ENCODE measurements at regions not wholly inside any gene's neighbourhood (a gene's known extent, or its start where the extent isn't known, plus 50 kb on each side); places are given as distances from the start of the nearest gene placed in this dataset.
"Not testable (repeated sequence)": the region's sequence is repeated elsewhere in the genome, so short reads cannot be mapped to it uniquely, and the experiment has no call there.

DNA sequence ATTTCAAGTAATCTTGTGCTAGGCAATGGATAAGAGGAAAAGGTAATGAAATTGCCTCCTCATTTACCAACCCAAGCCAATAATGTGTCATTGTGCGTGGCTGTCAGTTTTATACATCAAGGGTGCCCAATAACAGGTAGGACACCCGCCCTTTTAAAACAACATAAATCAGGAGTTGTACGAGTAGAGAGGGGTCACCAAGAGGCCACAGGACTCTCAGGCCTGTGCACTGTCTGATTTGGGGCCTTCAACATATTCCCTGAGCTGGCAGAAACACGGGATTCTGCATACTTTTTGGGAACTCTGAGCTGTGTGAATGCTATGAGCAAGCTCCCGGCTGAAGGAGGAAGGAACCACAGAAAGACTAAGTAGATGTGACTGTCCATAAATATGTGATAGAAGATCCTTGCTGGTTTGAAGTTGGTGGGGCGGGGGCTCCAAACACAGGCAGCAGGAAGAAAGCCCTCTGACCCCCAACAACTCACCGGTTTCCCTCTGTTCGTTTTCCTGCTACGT is 82.7 kb upstream of the MAML3 start:
- Histone ChIP-seq H3K27me3 (ENCODE audit: control insufficient read depth, insufficient read depth, low read length, poor library complexity, severe bottlenecking) (no peaks in the 10 kb centered on the region), H3K4me1 (ENCODE audit: control insufficient read depth, insufficient read depth, low read length) (peaks cover 47% of the 10 kb centered on the region), H3K9me3 (ENCODE audit: control insufficient read depth, low read length) (no peaks in the 10 kb centered on the region), H3K4me3 (ENCODE audit: insufficient read depth, low read depth, low read length) (no peak overlapping the region), H3K27ac (ENCODE audit: insufficient read depth, low read depth, low read length, poor library complexity, severe bottlenecking) (peak overlapping the region; percentile 96), H3K36me3 (ENCODE audit: control insufficient read depth, insufficient read depth, low read length) (no peaks in the 10 kb centered on the region)
- 80 to 82% methylated on average over 9 of the region's 9 CpGs for WGBS, 2 experiments

DNA sequence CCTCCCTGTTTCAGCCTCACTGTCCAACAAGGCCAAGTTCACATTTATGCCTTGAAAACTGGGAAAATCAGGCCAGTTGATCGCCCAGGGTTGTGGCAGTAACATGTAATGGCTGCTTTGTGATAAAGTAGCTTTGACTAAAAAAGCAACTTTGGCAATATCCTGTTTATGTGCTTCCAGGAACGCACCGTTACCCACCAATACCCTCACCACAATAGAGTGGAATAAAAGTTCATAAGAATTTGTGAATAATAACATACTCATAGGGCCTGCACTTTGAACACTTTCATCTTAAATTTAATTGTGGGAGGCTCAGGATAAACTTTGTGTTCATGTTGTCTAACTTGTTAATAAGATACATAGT is 80.7 kb upstream of the MAML3 start:
- H3K4me3 ChIP-seq (ENCODE audit: insufficient read depth, low read depth, low read length) = no peak overlapping the region
- H3K27ac ChIP-seq (ENCODE audit: insufficient read depth, low read depth, low read length, poor library complexity, severe bottlenecking) = no peak overlapping the region
- peaks cover 38% of the 10 kb centered on the region for H3K4me1 ChIP-seq (ENCODE audit: control insufficient read depth, insufficient read depth, low read length)
- no peaks in the 10 kb centered on the region for H3K9me3 ChIP-seq (ENCODE audit: control insufficient read depth, low read length)
- H3K36me3 ChIP-seq (ENCODE audit: control insufficient read depth, insufficient read depth, low read length) = no peaks in the 10 kb centered on the region
- H3K27me3 ChIP-seq (ENCODE audit: control insufficient read depth, insufficient read depth, low read length, poor library complexity, severe bottlenecking) = no peaks in the 10 kb centered on the region
- WGBS, 2 experiments = 92 to 93% methylated on average over 1 of the region's 3 CpGs

DNA sequence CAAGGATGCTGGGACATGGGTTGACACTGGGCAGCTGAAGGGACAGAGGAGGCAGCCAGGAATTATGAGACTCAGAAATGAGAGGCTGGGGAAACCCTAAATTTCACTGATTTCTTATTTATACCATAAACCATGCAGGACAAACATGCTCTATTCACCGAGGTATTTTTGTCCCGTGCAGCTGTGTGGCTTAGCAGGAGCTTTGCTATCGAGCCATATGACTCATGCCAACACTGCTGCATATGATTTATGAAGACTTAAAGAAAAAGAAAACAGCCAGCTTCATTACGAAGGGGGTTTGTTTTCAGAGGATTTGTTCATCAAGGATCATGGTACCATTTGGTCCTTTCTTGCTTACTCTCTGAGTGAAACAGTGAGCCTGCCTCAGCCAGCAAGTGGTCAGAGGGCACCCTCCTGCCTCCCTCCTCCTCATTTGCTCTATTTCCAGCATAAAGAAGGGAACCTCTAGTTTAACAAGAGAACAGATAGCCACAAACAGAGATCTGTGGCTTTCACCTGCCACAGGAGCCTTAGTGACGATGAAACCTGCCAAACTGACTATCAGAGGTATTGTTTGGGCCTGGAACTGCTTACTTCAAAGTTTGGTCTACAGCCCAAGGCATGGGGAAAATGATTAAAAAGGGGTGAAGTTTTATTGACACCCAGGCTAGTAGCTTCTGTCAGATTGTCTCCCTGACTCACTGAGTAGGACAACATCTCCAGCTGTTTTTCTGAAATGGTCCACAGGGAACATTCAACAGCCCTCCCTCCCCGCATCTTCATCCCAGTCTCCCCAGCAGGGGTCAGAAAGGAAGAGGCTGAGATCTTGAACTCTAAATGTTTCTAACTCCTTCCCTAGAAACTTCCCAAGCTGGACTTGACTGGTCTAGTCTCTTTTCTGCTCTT is 80.1 kb upstream of the MAML3 start:
- Histone ChIP-seq H3K27me3 (ENCODE audit: control insufficient read depth, insufficient read depth, low read length, poor library complexity, severe bottlenecking) (no peaks in the 10 kb centered on the region), H3K27ac (ENCODE audit: insufficient read depth, low read depth, low read length, poor library complexity, severe bottlenecking) (no peak overlapping the region), H3K4me3 (ENCODE audit: insufficient read depth, low read depth, low read length) (no peak overlapping the region), H3K9me3 (ENCODE audit: control insufficient read depth, low read length) (no peaks in the 10 kb centered on the region), H3K4me1 (ENCODE audit: control insufficient read depth, insufficient read depth, low read length) (peaks cover 32% of the 10 kb centered on the region), H3K36me3 (ENCODE audit: control insufficient read depth, insufficient read depth, low read length) (no peaks in the 10 kb centered on the region)
- 90 to 91% methylated on average over 6 of the region's 6 CpGs for WGBS, 2 experiments

DNA sequence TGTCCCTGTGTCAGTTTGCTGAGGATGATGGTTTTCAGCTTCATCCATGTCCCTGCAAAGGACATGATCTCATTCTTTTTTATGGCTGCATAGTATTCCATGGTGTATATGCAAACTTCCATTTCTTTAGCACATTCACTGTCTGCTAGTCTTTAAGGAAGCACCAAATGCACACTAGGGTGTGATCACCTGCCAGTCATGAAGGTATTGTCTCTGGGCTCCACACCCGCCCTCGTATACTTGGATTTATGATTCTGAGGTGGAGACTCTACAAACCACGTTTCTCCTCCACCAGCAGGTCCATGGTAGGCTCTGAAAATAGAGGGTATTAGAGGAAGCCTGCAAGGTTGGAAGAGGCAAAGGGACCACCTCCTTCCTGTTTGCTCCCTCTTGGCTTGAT is 75.9 kb upstream of the MAML3 start:
- no peaks in the 10 kb centered on the region for H3K27me3 ChIP-seq (ENCODE audit: control insufficient read depth, insufficient read depth, low read length, poor library complexity, severe bottlenecking)
- H3K4me1 ChIP-seq (ENCODE audit: control insufficient read depth, insufficient read depth, low read length) = no peaks in the 10 kb centered on the region
- H3K4me3 ChIP-seq (ENCODE audit: insufficient read depth, low read depth, low read length) = no peak overlapping the region
- H3K36me3 ChIP-seq (ENCODE audit: control insufficient read depth, insufficient read depth, low read length) = no peaks in the 10 kb centered on the region
- H3K9me3 ChIP-seq (ENCODE audit: control insufficient read depth, low read length) = no peaks in the 10 kb centered on the region
- WGBS, 2 experiments = 97 to 98% methylated on average over 3 of the region's 3 CpGs
- no peak overlapping the region for H3K27ac ChIP-seq (ENCODE audit: insufficient read depth, low read depth, low read length, poor library complexity, severe bottlenecking)

DNA sequence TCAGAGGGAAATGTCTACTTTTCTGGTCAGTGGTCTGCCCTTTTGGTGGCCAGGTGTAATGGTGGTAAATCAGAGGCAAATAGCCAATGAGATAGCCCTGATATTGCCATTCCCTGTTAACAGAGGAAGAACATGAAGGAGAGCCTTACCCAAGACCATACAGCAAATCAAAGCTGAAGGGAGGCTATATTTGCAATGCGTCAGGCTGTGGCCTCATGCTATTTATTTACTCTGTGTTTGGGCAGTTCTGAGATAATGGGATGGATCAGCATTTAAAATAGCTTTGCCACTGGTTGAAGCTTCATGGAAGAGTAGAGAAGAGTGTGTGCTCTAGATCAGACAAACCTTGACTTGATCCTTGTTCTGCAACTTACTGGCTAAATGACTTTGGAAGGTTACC is 73.3 kb upstream of the MAML3 start:
- H3K27me3 ChIP-seq (ENCODE audit: control insufficient read depth, insufficient read depth, low read length, poor library complexity, severe bottlenecking) = no peaks in the 10 kb centered on the region
- no peaks in the 10 kb centered on the region for H3K4me1 ChIP-seq (ENCODE audit: control insufficient read depth, insufficient read depth, low read length)
- no peaks in the 10 kb centered on the region for H3K9me3 ChIP-seq (ENCODE audit: control insufficient read depth, low read length)
- H3K36me3 ChIP-seq (ENCODE audit: control insufficient read depth, insufficient read depth, low read length) = no peaks in the 10 kb centered on the region
- H3K27ac ChIP-seq (ENCODE audit: insufficient read depth, low read depth, low read length, poor library complexity, severe bottlenecking) = no peak overlapping the region
- 79 to 95% methylated on average over 1 of the region's 1 CpG for WGBS, 2 experiments
- H3K4me3 ChIP-seq (ENCODE audit: insufficient read depth, low read depth, low read length) = no peak overlapping the region

DNA sequence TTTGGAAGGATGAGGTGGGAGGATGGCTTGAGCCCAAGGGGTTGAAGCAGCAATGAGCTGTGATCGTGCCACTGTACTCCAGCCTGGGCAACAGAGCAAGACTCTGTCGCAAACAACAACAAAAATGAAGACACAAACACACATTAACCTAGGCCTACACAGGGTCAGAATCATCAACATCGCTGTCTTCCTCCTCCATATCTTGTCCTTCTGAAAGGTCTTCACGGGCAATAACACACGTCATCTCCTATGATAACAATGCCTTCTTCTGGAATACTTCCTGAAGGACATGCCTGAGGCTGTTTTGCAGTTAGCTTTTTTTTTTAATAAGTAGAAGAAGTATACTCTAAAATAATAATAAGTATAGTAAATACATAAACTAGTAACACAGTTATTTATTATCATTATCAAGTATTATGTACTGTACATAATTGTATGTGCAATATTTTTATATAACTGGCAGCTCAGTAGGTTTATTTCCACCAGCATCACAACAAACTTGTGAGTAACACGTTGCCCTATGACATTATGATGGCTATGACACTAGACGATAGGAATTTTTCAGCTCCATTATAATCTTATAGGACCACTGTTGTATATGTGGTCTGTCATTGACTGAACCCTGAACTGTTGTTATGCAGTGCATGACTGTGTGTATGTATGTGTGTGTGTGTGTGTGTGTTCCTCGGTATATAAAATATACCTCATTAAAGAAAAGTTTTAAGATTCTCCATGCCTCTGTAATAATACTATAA is 69.2 kb upstream of the MAML3 start:
- Histone ChIP-seq H3K4me3 (ENCODE audit: insufficient read depth, low read depth, low read length) (no peak overlapping the region), H3K27ac (ENCODE audit: insufficient read depth, low read depth, low read length, poor library complexity, severe bottlenecking) (no peak overlapping the region), H3K27me3 (ENCODE audit: control insufficient read depth, insufficient read depth, low read length, poor library complexity, severe bottlenecking) (no peaks in the 10 kb centered on the region), H3K9me3 (ENCODE audit: control insufficient read depth, low read length) (no peaks in the 10 kb centered on the region), H3K36me3 (ENCODE audit: control insufficient read depth, insufficient read depth, low read length) (no peaks in the 10 kb centered on the region), H3K4me1 (ENCODE audit: control insufficient read depth, insufficient read depth, low read length) (peaks cover 14% of the 10 kb centered on the region)
- 94% methylated on average over 7 of the region's 8 CpGs for WGBS, 2 experiments

DNA sequence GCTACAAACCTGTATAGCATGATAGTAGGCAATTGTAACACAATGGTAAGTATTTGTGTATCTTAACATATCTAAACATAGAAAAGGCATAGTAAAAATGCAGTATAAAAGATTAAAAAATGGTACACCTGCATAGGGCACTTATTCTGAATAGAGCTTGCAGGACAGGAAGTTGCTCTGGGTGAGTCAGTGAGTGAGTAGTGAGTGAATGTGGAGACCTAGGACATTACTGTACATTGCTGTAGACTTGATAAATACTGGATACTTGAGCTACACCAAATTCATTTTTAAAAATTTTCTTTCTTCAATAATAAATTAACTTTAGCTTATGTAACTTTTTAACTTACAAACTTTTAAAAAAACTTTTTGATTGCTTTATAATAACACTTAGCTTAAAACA is 68.2 kb upstream of the MAML3 start:
- Histone ChIP-seq H3K4me3 (ENCODE audit: insufficient read depth, low read depth, low read length) (no peak overlapping the region), H3K36me3 (ENCODE audit: control insufficient read depth, insufficient read depth, low read length) (no peaks in the 10 kb centered on the region), H3K27me3 (ENCODE audit: control insufficient read depth, insufficient read depth, low read length, poor library complexity, severe bottlenecking) (no peaks in the 10 kb centered on the region), H3K9me3 (ENCODE audit: control insufficient read depth, low read length) (no peaks in the 10 kb centered on the region), H3K27ac (ENCODE audit: insufficient read depth, low read depth, low read length, poor library complexity, severe bottlenecking) (no peak overlapping the region), H3K4me1 (ENCODE audit: control insufficient read depth, insufficient read depth, low read length) (peaks cover 14% of the 10 kb centered on the region)

DNA sequence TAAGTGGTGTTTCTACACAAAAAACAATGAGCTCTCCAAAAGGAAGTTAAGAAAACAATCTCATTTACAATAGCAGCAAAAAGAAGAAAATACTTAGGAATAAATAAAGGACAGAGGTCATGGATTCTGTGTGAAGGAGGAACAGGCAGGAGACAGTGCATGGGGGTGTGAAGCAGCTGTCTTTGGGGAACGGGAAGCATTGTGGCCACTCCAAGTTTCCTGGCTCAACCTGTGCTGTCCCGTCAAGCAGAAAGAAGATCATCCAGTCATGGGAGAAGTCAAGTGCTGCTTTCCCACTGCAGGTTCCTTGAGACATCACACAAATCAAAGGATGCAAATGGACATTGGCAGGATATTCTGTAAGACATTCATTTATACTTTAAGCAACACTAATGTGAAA is 66.1 kb upstream of the MAML3 start:
- H3K36me3 ChIP-seq (ENCODE audit: control insufficient read depth, insufficient read depth, low read length) = no peaks in the 10 kb centered on the region
- 78 to 85% methylated on average over 2 of the region's 2 CpGs for WGBS, 2 experiments
- H3K4me3 ChIP-seq (ENCODE audit: insufficient read depth, low read depth, low read length) = no peak overlapping the region
- H3K27ac ChIP-seq (ENCODE audit: insufficient read depth, low read depth, low read length, poor library complexity, severe bottlenecking) = no peak overlapping the region
- peaks cover 14% of the 10 kb centered on the region for H3K4me1 ChIP-seq (ENCODE audit: control insufficient read depth, insufficient read depth, low read length)
- no peaks in the 10 kb centered on the region for H3K27me3 ChIP-seq (ENCODE audit: control insufficient read depth, insufficient read depth, low read length, poor library complexity, severe bottlenecking)
- no peaks in the 10 kb centered on the region for H3K9me3 ChIP-seq (ENCODE audit: control insufficient read depth, low read length)

DNA sequence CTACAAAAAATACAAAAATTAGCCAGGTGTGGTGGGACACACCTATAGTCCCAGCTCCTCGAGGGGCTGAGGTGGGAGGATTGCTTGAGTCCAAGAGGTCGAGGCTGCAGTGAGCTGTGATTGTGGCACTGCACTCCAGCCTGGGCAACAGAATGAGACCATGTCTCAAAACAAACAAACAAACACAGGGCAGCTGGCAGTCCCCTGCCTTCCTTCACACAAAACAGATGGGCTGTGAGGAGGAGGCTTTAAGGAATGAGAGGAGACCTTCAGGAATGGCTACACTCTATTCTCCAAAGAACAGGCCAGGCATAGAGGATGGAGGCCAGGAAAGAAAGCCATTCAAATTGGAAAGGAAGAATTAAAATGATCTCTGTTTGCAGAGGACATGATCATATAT is 65.6 kb upstream of the MAML3 start:
- Histone ChIP-seq H3K36me3 (ENCODE audit: control insufficient read depth, insufficient read depth, low read length) (no peaks in the 10 kb centered on the region), H3K27ac (ENCODE audit: insufficient read depth, low read depth, low read length, poor library complexity, severe bottlenecking) (no peak overlapping the region), H3K27me3 (ENCODE audit: control insufficient read depth, insufficient read depth, low read length, poor library complexity, severe bottlenecking) (no peaks in the 10 kb centered on the region), H3K4me3 (ENCODE audit: insufficient read depth, low read depth, low read length) (no peak overlapping the region), H3K9me3 (ENCODE audit: control insufficient read depth, low read length) (no peaks in the 10 kb centered on the region), H3K4me1 (ENCODE audit: control insufficient read depth, insufficient read depth, low read length) (peaks cover 14% of the 10 kb centered on the region)
- WGBS, 2 experiments = 58 to 65% methylated on average over 2 of the region's 2 CpGs

DNA sequence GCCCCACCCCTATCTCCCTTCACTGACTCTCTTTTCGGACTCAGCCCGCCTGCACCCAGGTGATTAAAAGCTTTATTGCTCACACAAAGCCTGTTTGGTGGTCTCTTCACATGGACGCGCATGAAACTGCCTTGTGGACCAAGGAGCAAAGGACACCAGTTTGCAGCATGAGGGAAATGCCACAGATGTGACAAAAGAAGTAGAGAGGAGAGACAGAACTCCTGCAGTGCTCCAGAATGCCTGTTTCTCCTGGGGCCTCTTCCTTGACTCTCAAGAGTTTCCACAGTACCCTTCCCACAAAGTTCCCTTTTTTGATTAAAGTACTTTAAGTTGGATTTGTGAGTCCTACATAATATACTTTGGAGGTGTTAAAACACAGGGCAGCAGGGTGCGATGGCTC is 65.1 kb upstream of the MAML3 start:
- peaks cover 14% of the 10 kb centered on the region for H3K4me1 ChIP-seq (ENCODE audit: control insufficient read depth, insufficient read depth, low read length)
- not testable (repeated sequence) for H3K9me3 ChIP-seq (ENCODE audit: control insufficient read depth, low read length); H3K36me3 ChIP-seq (ENCODE audit: control insufficient read depth, insufficient read depth, low read length); H3K27ac ChIP-seq (ENCODE audit: insufficient read depth, low read depth, low read length, poor library complexity, severe bottlenecking); H3K4me3 ChIP-seq (ENCODE audit: insufficient read depth, low read depth, low read length); H3K27me3 ChIP-seq (ENCODE audit: control insufficient read depth, insufficient read depth, low read length, poor library complexity, severe bottlenecking)
- 30 to 33% methylated on average over 5 of the region's 5 CpGs for WGBS, 2 experiments
